ENCODE measurements at regions not wholly inside any gene's neighbourhood (a gene's known extent, or its start where the extent isn't known, plus 50 kb on each side); places are given as distances from the start of the nearest gene placed in this dataset.

DNA sequence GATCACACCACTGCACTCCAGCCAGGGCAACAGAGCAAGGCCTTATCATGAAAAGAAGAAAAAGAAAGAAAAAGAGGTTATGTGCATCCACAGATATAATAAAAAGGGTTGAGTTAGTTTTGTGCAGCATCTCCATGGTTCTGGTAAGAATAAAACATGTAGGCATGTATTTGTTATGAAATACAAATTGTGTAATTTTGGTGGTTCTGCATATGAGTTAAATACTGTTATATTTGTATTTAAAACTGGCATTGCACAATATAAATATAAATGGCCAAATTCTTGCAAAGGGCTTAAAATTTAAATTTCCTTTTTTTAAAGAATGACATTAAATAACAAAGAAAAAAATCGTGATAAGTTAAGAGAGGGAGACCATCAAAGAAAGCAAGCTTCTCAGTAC lies 159.1 kb upstream of the PREP start:
- TF ChIP-seq, protein P1, sequence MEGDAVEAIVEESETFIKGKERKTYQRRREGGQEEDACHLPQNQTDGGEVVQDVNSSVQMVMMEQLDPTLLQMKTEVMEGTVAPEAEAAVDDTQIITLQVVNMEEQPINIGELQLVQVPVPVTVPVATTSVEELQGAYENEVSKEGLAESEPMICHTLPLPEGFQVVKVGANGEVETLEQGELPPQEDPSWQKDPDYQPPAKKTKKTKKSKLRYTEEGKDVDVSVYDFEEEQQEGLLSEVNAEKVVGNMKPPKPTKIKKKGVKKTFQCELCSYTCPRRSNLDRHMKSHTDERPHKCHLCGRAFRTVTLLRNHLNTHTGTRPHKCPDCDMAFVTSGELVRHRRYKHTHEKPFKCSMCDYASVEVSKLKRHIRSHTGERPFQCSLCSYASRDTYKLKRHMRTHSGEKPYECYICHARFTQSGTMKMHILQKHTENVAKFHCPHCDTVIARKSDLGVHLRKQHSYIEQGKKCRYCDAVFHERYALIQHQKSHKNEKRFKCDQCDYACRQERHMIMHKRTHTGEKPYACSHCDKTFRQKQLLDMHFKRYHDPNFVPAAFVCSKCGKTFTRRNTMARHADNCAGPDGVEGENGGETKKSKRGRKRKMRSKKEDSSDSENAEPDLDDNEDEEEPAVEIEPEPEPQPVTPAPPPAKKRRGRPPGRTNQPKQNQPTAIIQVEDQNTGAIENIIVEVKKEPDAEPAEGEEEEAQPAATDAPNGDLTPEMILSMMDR (IDR thresholded peaks at IDR 0.05): no peak
- TF ChIP-seq EZH2 (IDR thresholded peaks at IDR 0.05; ENCODE audit: borderline replicate concordance, insufficient read depth, low read depth, low read length, poor library complexity, severe bottlenecking): no peak
